Right ventricle myocardium inferior (tissue), 1 donor: ENCODE measurements at regions not wholly inside any gene's neighbourhood (a gene's known extent, or its start where the extent isn't known, plus 50 kb on each side); places are given as distances from the start of the nearest gene placed in this dataset.

Experiments used
- ATAC-seq: fragments of 200-7000 bp; cut with Tn5 transposase; one replicate; pipeline ENCODE4 v1.9.1; 2020; ENCODE audit warnings: mild to moderate bottlenecking, moderate library complexity
- DNase-seq: peaks from one replicate; pipeline ENCODE4 v3.0.0; 2021; ENCODE audit errors: missing footprints
- intact Hi-C: fragments of 100-400 bp; cut with DNase I; formaldehyde crosslinking; loops from one replicate; pipeline ENCODE4 v1.11.0; 2022
- donor health status: DM: no; HTN: yes; CAD: no; lungs with severe emphysema.

DNA sequence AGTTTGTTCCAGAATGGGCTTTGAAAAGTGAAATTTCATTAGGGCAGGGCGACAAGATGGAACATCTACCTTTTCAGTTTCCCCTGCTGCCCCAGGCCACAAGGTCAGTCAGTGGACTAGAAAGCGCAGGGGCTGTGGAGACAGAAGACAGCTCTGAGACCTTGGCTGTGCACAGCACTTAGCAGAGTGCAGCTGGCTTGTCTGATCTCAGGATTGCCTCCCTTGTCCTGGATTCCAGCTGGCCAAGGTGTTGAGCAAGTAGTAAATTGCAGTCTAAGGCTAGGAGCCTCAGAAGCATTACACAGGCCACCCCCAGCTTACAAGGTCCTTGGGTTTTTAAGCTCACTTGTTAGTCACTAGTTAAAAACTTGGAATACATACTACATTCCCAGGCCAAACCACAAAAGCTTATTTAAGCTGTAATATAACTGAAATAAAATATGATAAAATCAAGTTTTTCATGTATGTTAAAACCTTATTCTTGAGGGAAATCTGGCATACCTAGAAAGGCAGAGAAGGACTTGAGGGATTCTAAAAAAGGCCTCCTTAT is 67.3 kb upstream of the NPY start:
- no peak for DNase-seq

DNA sequence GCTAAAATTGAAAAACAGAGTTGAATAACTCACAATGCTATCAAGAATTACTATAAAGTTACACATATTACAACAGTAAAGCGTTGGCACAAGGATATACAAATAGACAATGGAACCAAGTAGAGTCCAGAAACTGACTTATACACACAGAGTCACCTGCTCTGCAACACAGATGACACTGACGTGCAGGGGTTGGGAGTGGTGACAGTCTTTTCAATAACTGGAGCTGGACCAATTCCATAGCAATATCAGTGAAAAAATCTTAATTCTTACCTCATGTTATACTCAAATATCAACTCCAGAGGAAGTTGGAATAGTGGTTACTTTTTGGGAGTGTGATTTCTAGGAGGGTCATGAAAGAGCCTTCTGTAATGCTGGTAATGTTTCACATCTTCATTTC is 62.5 kb upstream of the NPY start:
- no peak for ATAC-seq
- intact Hi-C loops, result no loop called here
- DNase-seq, result no peak

More for the DNA sequence above, 67.3 kb upstream of the NPY start:
- intact Hi-C loops, result no loop called here
- ATAC-seq, result no peak

DNA sequence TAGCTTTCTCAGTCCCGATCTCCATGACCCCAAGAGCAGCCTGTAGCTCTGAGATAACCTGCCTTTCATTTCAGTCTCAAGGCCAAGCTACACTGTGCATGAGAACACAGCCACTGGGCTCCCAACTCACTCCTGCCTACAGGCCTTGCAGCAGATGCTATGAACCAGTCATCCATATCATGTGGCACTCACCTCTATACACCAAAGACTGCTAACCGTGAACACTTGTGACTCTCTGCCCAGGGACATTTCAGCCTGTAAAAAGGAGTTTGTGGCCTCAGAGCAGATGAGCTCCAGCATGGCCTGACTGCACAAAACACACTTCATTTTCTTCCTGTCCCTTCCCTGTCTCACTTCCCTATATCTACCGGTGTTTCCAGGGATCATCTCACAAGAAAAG is 56.9 kb upstream of the NPY start:
- DNase-seq, result no peak
- intact Hi-C loops, result no loop called here
- ATAC-seq, result no peak

DNA sequence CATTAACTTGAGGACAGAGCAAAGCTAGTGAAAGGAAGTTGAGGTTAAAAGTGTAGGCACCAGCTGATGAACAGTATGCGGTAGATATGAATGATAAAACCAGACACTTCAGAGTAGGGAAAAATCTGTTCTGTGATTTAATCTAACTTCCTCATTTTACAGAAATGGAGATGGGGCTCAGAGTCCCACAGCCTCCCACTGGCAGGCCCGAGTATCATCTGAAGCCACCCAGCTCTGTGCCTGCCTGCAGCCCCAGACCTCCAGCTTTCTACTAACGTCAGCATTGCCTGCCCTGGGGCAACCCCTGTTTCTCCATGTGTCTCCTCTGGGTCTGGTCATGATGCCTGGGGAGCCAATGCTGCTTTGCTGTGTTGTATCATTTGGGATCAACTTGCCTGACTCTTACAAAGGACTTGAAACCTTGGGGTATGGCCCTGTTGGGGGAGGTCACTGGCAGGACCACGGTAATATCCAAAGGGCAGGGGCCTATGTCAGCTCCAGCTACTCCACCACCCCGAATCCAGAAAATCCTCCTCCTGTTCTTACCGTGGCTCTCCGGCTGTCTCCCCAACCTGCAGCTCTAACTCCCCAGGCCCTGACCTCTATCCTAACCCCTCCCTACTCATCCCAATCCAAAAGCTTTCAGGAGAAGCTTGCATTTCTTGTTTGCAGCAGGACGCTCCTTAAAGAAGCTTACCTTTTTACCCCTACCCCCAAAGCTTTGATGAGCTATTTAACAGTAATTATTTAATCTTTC is 56.2 kb upstream of the NPY start:
- ATAC-seq (no peak), DNase-seq (no peak)
- intact Hi-C loops, result no loop called here

DNA sequence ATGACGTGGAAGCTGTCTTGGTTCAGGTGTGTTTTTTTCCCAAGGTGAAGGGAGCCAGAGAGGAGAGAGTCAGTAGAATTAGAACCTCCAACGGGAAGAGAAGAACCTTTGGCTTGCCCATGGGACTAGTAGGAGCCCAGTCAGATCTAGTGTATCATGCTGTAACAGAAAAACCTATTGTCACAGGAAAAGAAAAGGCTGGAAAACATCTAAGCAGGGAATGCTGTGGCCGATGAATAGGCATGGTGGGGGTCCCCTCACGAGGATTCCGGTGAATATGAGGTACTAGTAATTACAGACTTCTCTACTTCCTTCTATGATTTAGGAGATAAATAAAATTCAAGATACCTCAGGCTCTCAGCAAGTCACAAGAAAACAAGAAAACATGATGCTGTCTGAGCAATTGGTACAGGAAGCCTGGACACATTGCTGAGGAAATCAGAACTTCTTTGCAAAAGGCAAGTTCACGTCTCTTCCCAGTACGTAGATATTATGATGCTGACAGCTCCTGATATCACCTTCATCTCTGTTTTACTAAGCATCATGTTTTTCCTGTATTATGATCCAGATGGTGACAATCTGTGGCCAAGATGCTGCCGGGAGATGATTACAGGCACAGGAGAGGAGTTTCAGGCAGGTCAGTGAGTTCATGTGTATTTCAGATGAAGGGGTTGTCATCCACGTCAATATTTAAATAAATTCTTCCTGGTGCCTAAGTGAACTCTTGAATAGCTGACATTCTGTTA is 54.3 kb upstream of the NPY start:
- DNase-seq, result no peak
- no peak for ATAC-seq
- intact Hi-C loops, result no loop called here

DNA sequence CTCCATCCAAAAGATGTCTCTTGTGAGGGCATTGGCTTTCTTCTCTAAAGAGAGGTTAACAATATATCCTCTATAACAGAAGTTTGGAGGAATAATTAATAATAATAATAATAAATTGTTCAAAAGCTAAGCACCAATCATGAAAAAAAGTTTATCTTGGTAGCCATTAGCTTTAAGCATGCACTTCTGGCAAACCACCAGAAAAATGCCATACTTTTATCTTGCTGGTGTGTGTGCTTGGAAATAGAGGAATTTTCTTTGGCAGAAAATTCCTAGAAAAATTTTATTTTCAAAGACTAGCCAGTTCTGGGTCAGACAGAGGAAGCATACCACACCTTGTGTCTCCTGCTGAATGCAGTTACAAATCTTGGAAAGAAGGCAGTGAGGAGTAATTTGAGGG is 52.5 kb upstream of the NPY start:
- DNase-seq, result no peak
- ATAC-seq, result no peak
- intact Hi-C loops, result no loop called here

DNA sequence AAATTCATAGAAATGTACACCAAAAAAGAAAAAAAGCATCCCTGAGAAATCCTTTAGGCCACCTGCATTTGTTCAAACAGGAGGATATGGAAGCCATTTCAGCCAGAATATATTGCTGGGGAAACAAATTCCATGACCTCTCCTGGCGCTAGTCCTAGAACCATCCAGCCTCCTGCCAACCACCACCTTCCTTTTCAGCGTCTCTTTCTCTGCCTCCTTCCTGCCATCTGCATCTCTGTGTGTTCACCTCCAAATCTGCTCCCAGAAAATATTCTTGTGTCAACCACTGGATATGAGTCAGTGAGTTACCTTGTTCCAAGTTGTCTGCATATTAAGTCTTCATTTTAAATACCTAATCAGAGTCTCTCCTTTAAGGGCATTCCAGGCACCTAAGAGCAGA is 50.6 kb upstream of the NPY start:
- ATAC-seq (no peak), DNase-seq (no peak)
- intact Hi-C loops, result no loop called here
